ENCODE measurements at regions not wholly inside any gene's neighbourhood (a gene's known extent, or its start where the extent isn't known, plus 50 kb on each side); places are given as distances from the start of the nearest gene placed in this dataset.

- no peak overlapping the region for H3K27ac Mint-ChIP-seq
- H3K36me3 Mint-ChIP-seq (ENCODE audit: insufficient read depth in 2 of 2) = no peaks in the 10 kb centered on the region
- no peak for DNase-seq
These were observed 603.4 kb upstream of the CDH11 start for GRCh38 chr16:65725156-65725845.

GRCh38 chr16:65722429-65722828 lies 600.6 kb upstream of the CDH11 start:
- Mint-ChIP-seq H3K27ac (no peak overlapping the region), H3K36me3 (ENCODE audit: insufficient read depth in 2 of 2) (no peaks in the 10 kb centered on the region), H3K27me3 (ENCODE audit: low read depth) (no peaks in the 10 kb centered on the region), H3K4me3 (no peak overlapping the region), H3K4me1 (ENCODE audit: low read depth) (no peaks in the 10 kb centered on the region), H3K9me3 (peaks cover 2 to 5% of the 10 kb centered on the region in 2 donors)
- DNase-seq (no peak), ATAC-seq (replicated peaks in 1 of 2) (no peak)

More at GRCh38 chr16:65725156-65725845, 603.4 kb upstream of the CDH11 start:
- Mint-ChIP-seq H3K4me3 (no peak overlapping the region), H3K27me3 (ENCODE audit: low read depth) (no peaks in the 10 kb centered on the region), H3K4me1 (ENCODE audit: low read depth) (no peaks in the 10 kb centered on the region), H3K9me3 (peaks cover 0 to 7% of the 10 kb centered on the region in 2 donors)
- no peak for ATAC-seq (replicated peaks in 1 of 2)

DNA sequence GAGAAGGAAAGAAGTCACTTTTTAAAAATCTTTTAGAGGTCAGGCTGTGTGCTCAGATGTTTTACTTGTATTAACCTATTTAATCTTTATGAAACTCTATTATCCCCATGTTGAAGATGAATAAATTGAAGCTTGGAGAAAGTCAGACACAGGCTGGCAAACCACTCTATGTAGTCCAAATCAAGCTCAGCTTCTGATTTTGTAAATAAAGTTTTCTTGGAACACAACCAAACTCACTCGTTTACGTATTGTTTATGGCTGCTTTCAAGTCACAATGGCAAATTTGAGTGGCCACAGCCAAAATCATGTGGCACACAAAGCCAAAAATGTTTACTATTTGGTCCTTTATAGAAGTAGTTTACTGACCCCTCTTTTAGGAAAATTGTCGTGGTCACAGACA lies 596.0 kb upstream of the CDH11 start:
- peaks cover 0 to 2% of the 10 kb centered on the region in 2 donors for H3K9me3 Mint-ChIP-seq
- no peaks in the 10 kb centered on the region for H3K36me3 Mint-ChIP-seq (ENCODE audit: insufficient read depth in 2 of 2)
- H3K27me3 Mint-ChIP-seq (ENCODE audit: low read depth) = no peaks in the 10 kb centered on the region
- no peaks in the 10 kb centered on the region for H3K4me1 Mint-ChIP-seq (ENCODE audit: low read depth)
- DNase-seq = no peak
- H3K27ac Mint-ChIP-seq = no peak overlapping the region
- ATAC-seq (replicated peaks in 1 of 2) = no peak
- no peak overlapping the region for H3K4me3 Mint-ChIP-seq

DNA sequence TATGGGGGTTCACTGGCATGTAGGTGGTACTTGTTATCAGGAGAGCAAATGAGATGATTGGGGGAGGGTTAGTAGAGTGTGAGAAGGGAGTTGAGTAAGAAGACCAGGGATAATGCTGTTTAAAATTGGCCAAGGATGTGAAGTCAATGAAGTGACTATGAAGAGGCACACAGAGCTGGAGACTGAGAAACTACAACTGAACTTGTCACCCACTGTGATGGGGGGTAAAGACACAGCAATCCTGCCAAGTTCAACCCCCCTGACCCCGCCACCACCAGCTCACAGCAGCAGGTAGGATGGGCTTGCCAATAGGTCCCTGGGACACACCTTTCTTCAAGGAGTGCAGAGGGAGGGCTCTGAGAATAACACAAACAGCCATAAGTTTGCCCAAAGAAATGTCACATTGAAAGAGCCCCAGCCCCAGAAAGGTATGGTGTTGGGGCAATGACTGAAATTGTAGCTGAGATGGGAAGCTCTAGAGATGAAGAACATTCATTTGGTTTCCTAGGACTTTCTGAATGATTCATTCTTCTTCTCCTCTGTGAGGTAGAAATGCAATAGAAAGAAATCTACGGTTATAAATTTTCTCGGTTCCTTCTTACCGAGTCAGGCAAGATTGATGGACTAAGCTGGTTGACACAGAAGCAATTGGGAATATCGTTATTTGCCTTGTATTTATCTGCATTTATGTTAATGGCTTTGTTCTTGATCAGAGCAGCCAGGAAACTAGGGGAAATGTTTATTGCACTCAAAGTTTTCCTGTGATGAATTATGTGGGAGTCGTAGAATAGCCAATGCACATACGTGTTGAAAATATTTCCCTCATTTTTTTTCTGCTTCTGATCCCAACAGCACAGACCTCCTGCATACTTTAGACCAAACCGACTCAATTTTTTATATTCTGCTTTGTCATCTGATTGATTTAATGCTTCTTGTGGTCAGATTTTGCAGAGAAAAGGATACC lies 595.2 kb upstream of the CDH11 start:
- no peak overlapping the region for H3K27ac Mint-ChIP-seq
- no peak overlapping the region for H3K4me3 Mint-ChIP-seq
- no peaks in the 10 kb centered on the region for H3K36me3 Mint-ChIP-seq (ENCODE audit: insufficient read depth in 2 of 2)
- H3K27me3 Mint-ChIP-seq (ENCODE audit: low read depth) = no peaks in the 10 kb centered on the region
- no peaks in the 10 kb centered on the region for H3K4me1 Mint-ChIP-seq (ENCODE audit: low read depth)
- DNase-seq (no peak), ATAC-seq (replicated peaks in 1 of 2) (no peak)
- peaks cover 0 to 2% of the 10 kb centered on the region in 2 donors for H3K9me3 Mint-ChIP-seq

DNA sequence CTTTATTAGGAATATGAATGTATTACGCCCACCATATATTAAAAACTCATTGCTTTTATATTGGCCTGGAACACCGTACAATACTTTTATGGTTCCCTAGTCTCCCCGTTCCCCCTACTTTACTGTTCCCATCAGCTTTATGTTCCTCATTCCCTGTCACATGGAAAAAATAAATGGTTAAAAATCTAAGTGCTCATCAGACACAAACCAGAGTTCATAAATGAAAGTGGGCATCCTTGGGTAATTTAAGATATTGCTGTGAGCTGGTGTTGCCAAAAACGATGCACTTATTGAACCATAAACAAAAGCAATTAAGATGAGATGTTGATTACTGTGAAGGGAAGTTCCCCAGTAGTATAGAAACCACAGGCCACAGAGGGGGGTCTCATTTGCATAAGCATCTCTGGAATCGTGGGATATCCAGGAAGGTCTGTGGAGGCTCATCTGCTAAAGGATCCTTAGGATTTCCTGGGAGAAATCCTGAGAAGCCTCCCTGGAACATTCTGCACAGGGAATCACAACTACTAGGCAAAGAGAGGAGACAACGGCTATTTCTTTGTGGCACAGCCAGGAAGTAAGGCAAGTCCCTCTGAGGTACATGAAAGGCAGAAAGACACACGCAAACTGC lies 591.4 kb upstream of the CDH11 start:
- no peak overlapping the region for H3K4me3 Mint-ChIP-seq

GRCh38 chr16:65710107-65710506 lies 588.2 kb upstream of the CDH11 start:
- H3K4me1 Mint-ChIP-seq (ENCODE audit: low read depth) = no peaks in the 10 kb centered on the region
- ATAC-seq (replicated peaks in 1 of 2) (no peak), DNase-seq (no peak)
- H3K4me3 Mint-ChIP-seq = no peak overlapping the region
- H3K27me3 Mint-ChIP-seq (ENCODE audit: low read depth) = no peaks in the 10 kb centered on the region
- H3K27ac Mint-ChIP-seq = no peak overlapping the region
- peaks cover 0 to 3% of the 10 kb centered on the region in 2 donors for H3K9me3 Mint-ChIP-seq
- H3K36me3 Mint-ChIP-seq (ENCODE audit: insufficient read depth in 2 of 2) = no peaks in the 10 kb centered on the region

More for the DNA sequence above, 591.4 kb upstream of the CDH11 start:
- H3K36me3 Mint-ChIP-seq (ENCODE audit: insufficient read depth in 2 of 2) = no peaks in the 10 kb centered on the region
- no peak for DNase-seq
- H3K4me1 Mint-ChIP-seq (ENCODE audit: low read depth) = no peaks in the 10 kb centered on the region
- no peaks in the 10 kb centered on the region for H3K9me3 Mint-ChIP-seq
- no peak for ATAC-seq (replicated peaks in 1 of 2)
- no peaks in the 10 kb centered on the region for H3K27me3 Mint-ChIP-seq (ENCODE audit: low read depth)
- no peak overlapping the region for H3K27ac Mint-ChIP-seq

GRCh38 chr16:65704866-65705265 lies 583.0 kb upstream of the CDH11 start:
- Mint-ChIP-seq H3K27me3 (ENCODE audit: low read depth) (no peaks in the 10 kb centered on the region), H3K4me3 (no peak overlapping the region)

DNA sequence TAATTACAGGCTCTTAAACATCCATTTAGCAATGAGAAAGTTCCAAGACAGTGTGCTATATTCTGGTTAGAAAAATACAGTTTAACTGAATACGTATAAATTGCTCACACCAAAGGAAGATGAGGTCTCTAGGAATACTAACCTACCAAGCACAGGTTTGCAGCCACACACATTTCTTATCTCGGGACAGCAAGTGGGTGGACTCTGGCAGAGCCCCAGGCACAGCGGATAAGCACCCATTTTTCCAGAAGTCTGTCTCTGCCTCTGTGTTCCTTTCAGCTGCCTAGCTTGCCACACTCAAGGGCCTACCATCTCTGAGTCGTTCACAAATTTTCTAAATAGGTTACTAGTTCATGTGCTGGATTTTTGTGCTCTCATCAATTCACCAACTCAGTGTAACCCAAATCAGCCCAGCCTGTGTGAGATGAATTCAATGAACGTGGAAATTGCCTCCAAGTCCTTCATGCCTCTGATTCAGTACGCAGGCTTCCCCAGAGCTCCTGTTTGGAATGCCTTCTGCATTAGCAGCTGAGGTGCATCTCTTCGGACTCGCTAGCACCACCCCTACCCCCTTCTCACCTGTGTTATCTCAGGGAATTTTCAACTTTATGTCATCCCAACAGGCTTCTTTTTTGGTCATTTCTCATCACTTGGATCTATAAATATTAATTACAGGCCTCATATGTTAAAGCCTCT lies 581.0 kb upstream of the CDH11 start:
- no peak for ATAC-seq (replicated peaks in 1 of 2)
- Mint-ChIP-seq H3K9me3 (peaks cover 2 to 3% of the 10 kb centered on the region in 2 donors), H3K4me1 (ENCODE audit: low read depth) (no peaks in the 10 kb centered on the region), H3K36me3 (ENCODE audit: insufficient read depth in 2 of 2) (peaks cover 0 to 2% of the 10 kb centered on the region in 2 donors), H3K27me3 (ENCODE audit: low read depth) (no peaks in the 10 kb centered on the region), H3K4me3 (no peak overlapping the region), H3K27ac (no peak overlapping the region)
- DNase-seq = no peak

More at GRCh38 chr16:65704866-65705265, 583.0 kb upstream of the CDH11 start:
- ATAC-seq (replicated peaks in 1 of 2) (no peak), DNase-seq (no peak)
- Mint-ChIP-seq H3K4me1 (ENCODE audit: low read depth) (no peaks in the 10 kb centered on the region), H3K36me3 (ENCODE audit: insufficient read depth in 2 of 2) (peaks cover 0 to 2% of the 10 kb centered on the region in 2 donors), H3K27ac (no peak overlapping the region), H3K9me3 (peaks cover 2 to 3% of the 10 kb centered on the region in 2 donors)

DNA sequence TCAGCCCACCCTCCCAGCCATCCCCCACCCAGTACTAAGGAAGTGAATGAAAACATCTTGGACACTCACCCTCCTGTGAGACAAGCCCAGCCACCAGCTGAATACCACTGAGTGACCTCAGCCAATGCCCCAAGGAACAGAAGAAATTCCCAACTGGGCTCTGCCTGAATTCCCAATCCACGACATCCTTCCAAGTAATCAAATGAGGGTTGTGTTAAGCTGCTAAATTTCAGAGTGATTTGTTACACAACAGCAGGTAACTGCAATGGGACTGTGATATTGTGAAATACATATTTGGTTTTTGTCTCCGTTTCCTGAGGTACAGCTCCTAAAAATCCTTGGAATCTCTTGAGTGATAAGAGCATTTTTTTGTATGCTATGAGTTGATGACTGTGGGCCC lies 578.7 kb upstream of the CDH11 start:
- Mint-ChIP-seq H3K9me3 (peaks cover 3 to 4% of the 10 kb centered on the region in 2 donors), H3K36me3 (ENCODE audit: insufficient read depth in 2 of 2) (peaks cover 0 to 2% of the 10 kb centered on the region in 2 donors), H3K27me3 (ENCODE audit: low read depth) (no peaks in the 10 kb centered on the region), H3K27ac (no peak overlapping the region), H3K4me3 (no peak overlapping the region), H3K4me1 (ENCODE audit: low read depth) (no peaks in the 10 kb centered on the region)
- DNase-seq (no peak), ATAC-seq (replicated peaks in 1 of 2) (no peak)

GRCh38 chr16:65698791-65699321 lies 577.0 kb upstream of the CDH11 start:
- Mint-ChIP-seq H3K4me1 (ENCODE audit: low read depth) (no peaks in the 10 kb centered on the region), H3K27me3 (ENCODE audit: low read depth) (no peaks in the 10 kb centered on the region), H3K36me3 (ENCODE audit: insufficient read depth in 2 of 2) (peaks cover 0 to 2% of the 10 kb centered on the region in 2 donors), H3K27ac (no peak overlapping the region), H3K4me3 (no peak overlapping the region), H3K9me3 (peaks cover 2 to 3% of the 10 kb centered on the region in 2 donors)
- ATAC-seq (replicated peaks in 1 of 2) = no peak
- no peak for DNase-seq

GRCh38 chr16:65697521-65697920 lies 575.7 kb upstream of the CDH11 start:
- DNase-seq = no peak
- no peak overlapping the region for H3K4me3 Mint-ChIP-seq
- no peaks in the 10 kb centered on the region for H3K4me1 Mint-ChIP-seq (ENCODE audit: low read depth)
- H3K36me3 Mint-ChIP-seq (ENCODE audit: insufficient read depth in 2 of 2) = no peaks in the 10 kb centered on the region
- ATAC-seq (replicated peaks in 1 of 2) = no peak
- no peaks in the 10 kb centered on the region for H3K27me3 Mint-ChIP-seq (ENCODE audit: low read depth)
- H3K27ac Mint-ChIP-seq = no peak overlapping the region
- peaks cover 2% of the 10 kb centered on the region in 2 donors for H3K9me3 Mint-ChIP-seq

GRCh38 chr16:65697065-65697464 lies 575.2 kb upstream of the CDH11 start:
- DNase-seq (no peak), ATAC-seq (replicated peaks in 1 of 2) (no peak)
- Mint-ChIP-seq H3K4me1 (ENCODE audit: low read depth) (no peaks in the 10 kb centered on the region), H3K36me3 (ENCODE audit: insufficient read depth in 2 of 2) (no peaks in the 10 kb centered on the region), H3K9me3 (peaks cover 2% of the 10 kb centered on the region in 2 donors), H3K27ac (no peak overlapping the region), H3K4me3 (no peak overlapping the region), H3K27me3 (ENCODE audit: low read depth) (no peaks in the 10 kb centered on the region)
